ENCODE measurements at regions not wholly inside any gene's neighbourhood (a gene's known extent, or its start where the extent isn't known, plus 50 kb on each side); places are given as distances from the start of the nearest gene placed in this dataset.
"Not testable (repeated sequence)": the region's sequence is repeated elsewhere in the genome, so short reads cannot be mapped to it uniquely, and the experiment has no call there.

DNA sequence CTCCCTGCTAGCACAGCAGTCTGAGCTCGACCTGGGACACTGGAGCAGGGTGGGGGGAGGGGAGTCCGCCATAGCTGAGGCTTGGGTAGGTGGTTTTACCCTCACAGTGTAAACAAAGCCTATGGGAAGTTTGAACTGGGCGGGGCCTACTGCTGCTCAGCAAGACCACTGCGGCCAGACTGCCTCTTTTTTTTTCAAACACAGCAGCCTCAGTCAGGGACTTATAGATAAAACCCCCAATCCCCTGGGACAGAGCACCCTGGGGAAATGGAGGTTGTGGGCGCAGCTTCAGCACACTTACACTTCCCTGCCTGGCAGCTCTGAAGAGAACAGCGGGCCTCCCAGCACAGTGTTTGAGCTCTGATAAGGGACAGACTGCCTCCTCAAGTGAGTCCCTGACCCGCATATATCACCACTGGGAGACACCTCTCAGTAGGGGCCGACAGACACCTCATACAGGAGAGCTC is 151.1 kb upstream of the APC start:
- no peaks in the 10 kb centered on the region for H3K9me3 ChIP-seq (ENCODE audit: control insufficient read depth in 2 of 2, low read length in 2 of 2)
- H3K9ac ChIP-seq (ENCODE audit: low read depth in 1 of 2, low read length in 2 of 2), result no peak overlapping the region
- H3K4me1 ChIP-seq (ENCODE audit: control insufficient read depth in 2 of 2, insufficient read depth in 2 of 2, low read length in 2 of 2), result no peaks in the 10 kb centered on the region
- H3K36me3 ChIP-seq (ENCODE audit: control insufficient read depth in 2 of 2, insufficient read depth in 2 of 2, low read length in 2 of 2), result no peaks in the 10 kb centered on the region
- H3K27me3 ChIP-seq (ENCODE audit: control insufficient read depth in 2 of 2, insufficient read depth in 2 of 2, low read length in 2 of 2), result no peaks in the 10 kb centered on the region
- H3K4me3 ChIP-seq (ENCODE audit: low read length in 2 of 2), result no peak overlapping the region
- H3K27ac ChIP-seq (ENCODE audit: low read depth in 2 of 2, low read length in 2 of 2), result no peak overlapping the region

GRCh38 chr5:112590858-112591257 is 146.8 kb upstream of the APC start:
- not testable (repeated sequence) for H3K4me1 ChIP-seq (ENCODE audit: control insufficient read depth in 2 of 2, insufficient read depth in 2 of 2, low read length in 2 of 2); H3K27ac ChIP-seq (ENCODE audit: low read depth in 2 of 2, low read length in 2 of 2); H3K9me3 ChIP-seq (ENCODE audit: control insufficient read depth in 2 of 2, low read length in 2 of 2); H3K27me3 ChIP-seq (ENCODE audit: control insufficient read depth in 2 of 2, insufficient read depth in 2 of 2, low read length in 2 of 2); H3K36me3 ChIP-seq (ENCODE audit: control insufficient read depth in 2 of 2, insufficient read depth in 2 of 2, low read length in 2 of 2); H3K4me3 ChIP-seq (ENCODE audit: low read length in 2 of 2); H3K9ac ChIP-seq (ENCODE audit: low read depth in 1 of 2, low read length in 2 of 2)

DNA sequence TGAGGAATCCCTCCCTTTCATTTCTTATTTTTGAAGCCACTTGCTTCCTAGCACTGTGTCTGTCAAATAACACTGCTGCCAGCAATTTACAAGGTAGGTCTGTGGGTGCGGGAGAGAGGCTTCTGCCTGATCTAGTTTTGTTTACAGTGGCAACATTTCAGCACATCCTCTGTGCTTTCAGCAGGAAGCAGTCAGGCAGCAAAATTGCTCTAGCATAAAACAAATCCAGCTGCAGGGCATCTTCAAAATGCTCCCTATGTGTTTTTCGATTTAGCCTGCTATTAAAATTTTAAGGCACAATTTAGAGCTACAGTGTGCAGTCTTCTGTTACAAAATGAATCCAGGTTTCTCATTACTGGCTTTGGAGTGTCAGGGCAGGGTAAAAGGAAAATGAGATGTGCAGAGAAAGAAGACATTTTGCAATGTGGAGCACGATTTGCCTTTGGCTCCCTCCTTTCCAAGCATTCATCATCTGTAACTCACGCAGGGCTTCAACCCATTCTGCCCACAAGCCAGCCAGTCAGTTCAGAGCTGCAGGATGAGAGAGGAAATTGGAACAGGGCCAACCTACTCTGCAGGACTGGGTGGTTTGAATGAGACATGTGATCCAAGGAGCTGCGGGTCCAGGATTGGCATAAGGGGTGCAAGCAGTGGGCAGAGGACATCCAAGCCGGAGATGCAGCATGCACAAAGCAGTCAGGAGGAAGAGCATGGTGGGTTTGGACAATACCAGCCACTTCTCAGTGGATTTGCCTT is 143.4 kb upstream of the APC start:
- H3K9ac ChIP-seq (ENCODE audit: low read depth in 1 of 2, low read length in 2 of 2), result no peak overlapping the region
- no peak overlapping the region for H3K27ac ChIP-seq (ENCODE audit: low read depth in 2 of 2, low read length in 2 of 2)
- H3K27me3 ChIP-seq (ENCODE audit: control insufficient read depth in 2 of 2, insufficient read depth in 2 of 2, low read length in 2 of 2), result no peaks in the 10 kb centered on the region
- no peaks in the 10 kb centered on the region for H3K4me1 ChIP-seq (ENCODE audit: control insufficient read depth in 2 of 2, insufficient read depth in 2 of 2, low read length in 2 of 2)
- no peaks in the 10 kb centered on the region for H3K9me3 ChIP-seq (ENCODE audit: control insufficient read depth in 2 of 2, low read length in 2 of 2)
- H3K4me3 ChIP-seq (ENCODE audit: low read length in 2 of 2), result no peak overlapping the region
- no peaks in the 10 kb centered on the region for H3K36me3 ChIP-seq (ENCODE audit: control insufficient read depth in 2 of 2, insufficient read depth in 2 of 2, low read length in 2 of 2)

- Histone ChIP-seq H3K9me3 (ENCODE audit: control insufficient read depth in 2 of 2, low read length in 2 of 2) (no peaks in the 10 kb centered on the region), H3K27me3 (ENCODE audit: control insufficient read depth in 2 of 2, insufficient read depth in 2 of 2, low read length in 2 of 2) (no peaks in the 10 kb centered on the region), H3K4me3 (ENCODE audit: low read length in 2 of 2) (no peak overlapping the region), H3K4me1 (ENCODE audit: control insufficient read depth in 2 of 2, insufficient read depth in 2 of 2, low read length in 2 of 2) (no peaks in the 10 kb centered on the region), H3K9ac (ENCODE audit: low read depth in 1 of 2, low read length in 2 of 2) (no peak overlapping the region), H3K27ac (ENCODE audit: low read depth in 2 of 2, low read length in 2 of 2) (no peak overlapping the region), H3K36me3 (ENCODE audit: control insufficient read depth in 2 of 2, insufficient read depth in 2 of 2, low read length in 2 of 2) (no peaks in the 10 kb centered on the region)
Observed at GRCh38 chr5:112594941-112595340, 142.7 kb upstream of the APC start.

DNA sequence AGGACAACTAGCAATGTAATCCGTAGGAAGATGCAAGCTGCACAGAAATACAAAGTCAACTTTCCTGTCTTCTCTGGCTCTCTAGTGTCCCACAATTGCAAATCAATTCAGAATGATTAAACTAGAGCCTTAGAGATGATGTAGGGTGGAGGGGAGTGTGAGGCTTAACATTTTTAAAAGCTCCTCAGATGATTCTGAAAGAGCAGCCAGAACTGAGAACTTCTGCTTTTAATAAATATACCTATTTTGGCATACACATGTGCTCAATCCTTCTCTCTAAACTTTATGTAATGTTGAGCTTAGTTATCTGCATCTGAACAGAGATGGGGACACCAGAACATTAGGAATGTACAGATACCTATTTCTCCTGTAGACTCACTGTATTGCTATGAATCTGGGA is 139.9 kb upstream of the APC start:
- Histone ChIP-seq H3K27me3 (ENCODE audit: control insufficient read depth in 2 of 2, insufficient read depth in 2 of 2, low read length in 2 of 2) (no peaks in the 10 kb centered on the region), H3K27ac (ENCODE audit: low read depth in 2 of 2, low read length in 2 of 2) (no peak overlapping the region), H3K9me3 (ENCODE audit: control insufficient read depth in 2 of 2, low read length in 2 of 2) (no peaks in the 10 kb centered on the region), H3K9ac (ENCODE audit: low read depth in 1 of 2, low read length in 2 of 2) (no peak overlapping the region), H3K4me1 (ENCODE audit: control insufficient read depth in 2 of 2, insufficient read depth in 2 of 2, low read length in 2 of 2) (no peaks in the 10 kb centered on the region), H3K4me3 (ENCODE audit: low read length in 2 of 2) (no peak overlapping the region), H3K36me3 (ENCODE audit: control insufficient read depth in 2 of 2, insufficient read depth in 2 of 2, low read length in 2 of 2) (no peaks in the 10 kb centered on the region)

DNA sequence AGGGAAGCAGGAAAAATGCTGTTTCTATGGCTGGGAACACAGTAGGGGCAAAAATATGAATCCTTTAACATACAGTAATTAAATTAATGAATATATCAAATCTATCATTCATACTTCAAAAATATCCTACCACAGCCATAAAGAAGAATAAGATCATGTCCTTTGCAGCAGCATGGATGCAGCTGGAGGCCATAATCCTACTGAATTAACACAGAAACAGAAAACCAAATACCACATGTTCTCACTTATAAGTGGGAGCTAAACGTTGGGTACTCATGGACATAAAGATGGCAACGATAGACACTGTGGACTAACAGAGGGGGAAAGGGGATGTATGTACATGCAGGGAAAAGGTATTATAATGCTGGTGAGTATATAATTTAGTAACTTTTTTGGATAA is 137.2 kb upstream of the APC start:
- not testable (repeated sequence) for H3K27ac ChIP-seq (ENCODE audit: low read depth in 2 of 2, low read length in 2 of 2); H3K4me3 ChIP-seq (ENCODE audit: low read length in 2 of 2); H3K27me3 ChIP-seq (ENCODE audit: control insufficient read depth in 2 of 2, insufficient read depth in 2 of 2, low read length in 2 of 2); H3K9ac ChIP-seq (ENCODE audit: low read depth in 1 of 2, low read length in 2 of 2); H3K36me3 ChIP-seq (ENCODE audit: control insufficient read depth in 2 of 2, insufficient read depth in 2 of 2, low read length in 2 of 2); H3K9me3 ChIP-seq (ENCODE audit: control insufficient read depth in 2 of 2, low read length in 2 of 2); H3K4me1 ChIP-seq (ENCODE audit: control insufficient read depth in 2 of 2, insufficient read depth in 2 of 2, low read length in 2 of 2)

GRCh38 chr5:112604732-112605630 is 132.7 kb upstream of the APC start:
- H3K36me3 ChIP-seq (ENCODE audit: control insufficient read depth in 2 of 2, insufficient read depth in 2 of 2, low read length in 2 of 2), result no peaks in the 10 kb centered on the region
- H3K4me3 ChIP-seq (ENCODE audit: low read length in 2 of 2), result no peak overlapping the region
- H3K27me3 ChIP-seq (ENCODE audit: control insufficient read depth in 2 of 2, insufficient read depth in 2 of 2, low read length in 2 of 2), result no peaks in the 10 kb centered on the region
- no peak overlapping the region for H3K9ac ChIP-seq (ENCODE audit: low read depth in 1 of 2, low read length in 2 of 2)
- no peaks in the 10 kb centered on the region for H3K9me3 ChIP-seq (ENCODE audit: control insufficient read depth in 2 of 2, low read length in 2 of 2)
- H3K4me1 ChIP-seq (ENCODE audit: control insufficient read depth in 2 of 2, insufficient read depth in 2 of 2, low read length in 2 of 2), result no peaks in the 10 kb centered on the region
- no peak overlapping the region for H3K27ac ChIP-seq (ENCODE audit: low read depth in 2 of 2, low read length in 2 of 2)

DNA sequence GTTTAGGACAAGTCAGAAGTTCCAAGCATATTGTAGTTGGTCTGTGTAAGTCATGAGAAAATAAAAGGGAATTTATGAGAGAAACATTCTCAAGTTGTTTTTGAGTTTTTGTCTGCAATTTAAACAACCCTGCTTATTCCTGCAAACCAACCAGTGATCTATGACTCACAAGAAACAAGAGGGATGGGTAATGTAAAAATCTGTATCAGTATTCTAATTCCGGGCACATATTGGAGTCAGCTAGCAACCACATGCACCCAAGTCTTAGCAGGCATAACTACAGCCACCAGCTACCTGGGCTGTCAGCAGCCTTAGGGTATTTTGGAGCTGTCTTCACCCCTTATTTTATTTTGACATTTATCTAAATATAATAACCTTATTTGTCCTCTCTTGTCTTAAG is 128.7 kb upstream of the APC start:
- Histone ChIP-seq H3K27me3 (ENCODE audit: control insufficient read depth in 2 of 2, insufficient read depth in 2 of 2, low read length in 2 of 2) (peaks cover 0 to 2% of the 10 kb centered on the region in 2 donors), H3K4me1 (ENCODE audit: control insufficient read depth in 2 of 2, insufficient read depth in 2 of 2, low read length in 2 of 2) (no peaks in the 10 kb centered on the region), H3K9me3 (ENCODE audit: control insufficient read depth in 2 of 2, low read length in 2 of 2) (no peaks in the 10 kb centered on the region), H3K27ac (ENCODE audit: low read depth in 2 of 2, low read length in 2 of 2) (no peak overlapping the region), H3K9ac (ENCODE audit: low read depth in 1 of 2, low read length in 2 of 2) (no peak overlapping the region), H3K4me3 (ENCODE audit: low read length in 2 of 2) (no peak overlapping the region), H3K36me3 (ENCODE audit: control insufficient read depth in 2 of 2, insufficient read depth in 2 of 2, low read length in 2 of 2) (no peaks in the 10 kb centered on the region)

- no peak overlapping the region for H3K27ac ChIP-seq (ENCODE audit: low read depth in 2 of 2, low read length in 2 of 2)
- no peaks in the 10 kb centered on the region for H3K4me1 ChIP-seq (ENCODE audit: control insufficient read depth in 2 of 2, insufficient read depth in 2 of 2, low read length in 2 of 2)
- H3K36me3 ChIP-seq (ENCODE audit: control insufficient read depth in 2 of 2, insufficient read depth in 2 of 2, low read length in 2 of 2), result no peaks in the 10 kb centered on the region
- no peak overlapping the region for H3K4me3 ChIP-seq (ENCODE audit: low read length in 2 of 2)
- no peaks in the 10 kb centered on the region for H3K9me3 ChIP-seq (ENCODE audit: control insufficient read depth in 2 of 2, low read length in 2 of 2)
- peaks cover 0 to 2% of the 10 kb centered on the region in 2 donors for H3K27me3 ChIP-seq (ENCODE audit: control insufficient read depth in 2 of 2, insufficient read depth in 2 of 2, low read length in 2 of 2)
- H3K9ac ChIP-seq (ENCODE audit: low read depth in 1 of 2, low read length in 2 of 2), result no peak overlapping the region
Observed at GRCh38 chr5:112612663-112613062, 125.0 kb upstream of the APC start.

DNA sequence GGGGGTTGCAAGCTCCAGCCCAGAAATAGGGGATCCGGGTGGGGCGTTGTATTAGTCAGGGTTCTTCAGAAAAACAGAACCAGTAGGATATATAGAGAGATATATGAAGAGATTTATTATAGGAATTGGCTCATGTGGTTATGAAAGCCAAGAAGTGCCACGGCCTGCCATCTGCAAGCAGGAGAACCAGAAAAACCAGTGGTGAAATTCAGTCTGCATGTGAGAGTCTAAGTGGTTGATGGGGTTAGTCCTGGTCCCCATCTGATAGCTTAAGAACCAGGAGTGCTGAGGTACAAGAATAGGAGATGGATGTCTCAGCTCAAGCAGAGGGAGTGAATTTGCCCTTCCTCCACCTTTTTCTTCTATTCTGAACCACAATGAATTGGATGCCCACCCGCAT is 123.4 kb upstream of the APC start:
- no peak overlapping the region for H3K27ac ChIP-seq (ENCODE audit: low read depth in 2 of 2, low read length in 2 of 2)
- no peak overlapping the region for H3K4me3 ChIP-seq (ENCODE audit: low read length in 2 of 2)
- peaks cover 0 to 2% of the 10 kb centered on the region in 2 donors for H3K27me3 ChIP-seq (ENCODE audit: control insufficient read depth in 2 of 2, insufficient read depth in 2 of 2, low read length in 2 of 2)
- H3K9me3 ChIP-seq (ENCODE audit: control insufficient read depth in 2 of 2, low read length in 2 of 2), result no peaks in the 10 kb centered on the region
- H3K36me3 ChIP-seq (ENCODE audit: control insufficient read depth in 2 of 2, insufficient read depth in 2 of 2, low read length in 2 of 2), result no peaks in the 10 kb centered on the region
- H3K4me1 ChIP-seq (ENCODE audit: control insufficient read depth in 2 of 2, insufficient read depth in 2 of 2, low read length in 2 of 2), result no peaks in the 10 kb centered on the region
- H3K9ac ChIP-seq (ENCODE audit: low read depth in 1 of 2, low read length in 2 of 2), result no peak overlapping the region

Measured in mucosa of rectum (tissue), 2 donors.